HepG2 (cell line): ENCODE measurements at regions not wholly inside any gene's neighbourhood (a gene's known extent, or its start where the extent isn't known, plus 50 kb on each side); places are given as distances from the start of the nearest gene placed in this dataset.

Experiments used
- AHR ChIP-seq: IDR thresholded peaks from 2 replicates; pipeline ENCODE4 v1.6.1; 2018; ENCODE audit warnings: missing genetic modification reagents, missing compliant biosample characterization
- HNRNPL ChIP-seq: fragments of 200-400 bp; formaldehyde crosslinking; IDR thresholded peaks from 2 replicates; pipeline ENCODE4 v1.6.1; 2017; ENCODE audit warnings: mild to moderate bottlenecking, low read depth, low read length
- KLF13 ChIP-seq: sonication (generic); formaldehyde crosslinking; IDR thresholded peaks from 2 replicates; pipeline ENCODE4 v1.4.0; 2020; ENCODE audit warnings: mild to moderate bottlenecking, missing genetic modification reagents
- MLX ChIP-seq: IDR thresholded peaks from 2 replicates; pipeline ENCODE4 v1.6.1; 2016
- PBX2 ChIP-seq: IDR thresholded peaks from 2 replicates; pipeline ENCODE4 v1.6.1; 2016; ENCODE audit warnings: control low read depth
- PRPF4 ChIP-seq: fragments of 200-400 bp; formaldehyde crosslinking; IDR thresholded peaks from 2 replicates; pipeline ENCODE4 v1.6.1; 2016; ENCODE audit warnings: low read length, low read depth; ENCODE audit not compliant: poor library complexity, severe bottlenecking
- RAD21 ChIP-seq: fragments of 450-650 bp; formaldehyde crosslinking; IDR thresholded peaks from 2 replicates; pipeline ENCODE4 v1.5.0; 2020; ENCODE audit warnings: mild to moderate bottlenecking
- YEATS4 ChIP-seq: sonication (generic); formaldehyde crosslinking; IDR thresholded peaks from 2 replicates; pipeline ENCODE4 v1.4.0; 2020; ENCODE audit warnings: missing genetic modification reagents, borderline replicate concordance
- ZBTB20 ChIP-seq: sonication (generic); formaldehyde crosslinking; IDR thresholded peaks from 2 replicates; pipeline ENCODE4 v1.8.1; 2023; ENCODE audit warnings: missing genetic modification reagents, low read depth, mild to moderate bottlenecking, borderline replicate concordance
- ZBTB38 ChIP-seq: sonication (generic); formaldehyde crosslinking; IDR thresholded peaks from 2 replicates; pipeline ENCODE4 v1.5.1; 2020; ENCODE audit warnings: mild to moderate bottlenecking, missing genetic modification reagents
- ZFAT ChIP-seq: sonication (generic); formaldehyde crosslinking; conservative IDR thresholded peaks from 2 replicates; pipeline ENCODE4 v1.8.1; 2023; ENCODE audit warnings: missing genetic modification reagents, inconsistent platforms
- ZNF3 ChIP-seq: IDR thresholded peaks from 2 replicates; pipeline ENCODE4 v1.7.0; 2017; ENCODE audit warnings: inconsistent platforms
- ZNF44 ChIP-seq: sonication (generic); formaldehyde crosslinking; IDR thresholded peaks from 2 replicates; pipeline ENCODE4 v1.5.1; 2020; ENCODE audit warnings: mild to moderate bottlenecking, missing genetic modification reagents
- ZNF563 ChIP-seq: sonication (generic); formaldehyde crosslinking; IDR thresholded peaks from 2 replicates; pipeline ENCODE4 v1.8.0; 2022; ENCODE audit warnings: mild to moderate bottlenecking, moderate library complexity, missing genetic modification reagents
- ZNF678 ChIP-seq: sonication (generic); formaldehyde crosslinking; IDR thresholded peaks from 2 replicates; pipeline ENCODE4 v1.4.0; 2020; ENCODE audit warnings: mild to moderate bottlenecking, missing genetic modification reagents

DNA sequence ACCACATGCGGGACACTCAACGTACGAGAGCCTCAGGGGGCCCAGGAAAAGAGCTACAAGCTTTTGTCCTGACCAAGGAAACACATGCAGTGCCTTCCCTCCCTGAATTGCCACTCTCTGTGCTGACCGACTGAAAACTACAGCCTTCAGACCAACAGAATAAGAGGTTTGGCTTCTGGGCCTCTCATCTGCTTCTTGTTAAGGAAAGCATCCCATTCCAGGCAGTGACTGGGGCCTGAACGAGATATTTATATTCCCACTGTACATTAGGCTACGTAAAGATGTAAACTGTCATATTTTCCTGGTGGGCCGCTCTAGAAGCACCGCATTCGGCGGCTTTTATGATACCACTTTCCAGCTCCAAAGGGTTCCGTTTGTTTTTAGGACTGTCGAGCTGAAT, 208.9 kb upstream of the TPM1 start (continued):
- TF ChIP-seq ZNF563 (CRISPR knock-in tag) (no peak), MLX (CRISPR knock-in tag) (no peak), ZNF44 (CRISPR knock-in tag) (no peak), ZBTB20 (CRISPR knock-in tag) (no peak), PRPF4 (no peak), ZFAT (CRISPR knock-in tag) (no peak), AHR (CRISPR knock-in tag) (no peak), ZBTB38 (CRISPR knock-in tag) (no peak), KLF13 (no peak), YEATS4 (CRISPR knock-in tag) (no peak), RAD21 (no peak), HNRNPL (no peak), ZNF3 (CRISPR knock-in tag) (no peak), ZNF678 (CRISPR knock-in tag) (no peak), PBX2 (CRISPR knock-in tag) (no peak)
- TF ChIP-seq, all 625 proteins: peak for 0
